SK-N-SH (cell line): ENCODE measurements at regions not wholly inside any gene's neighbourhood (a gene's known extent, or its start where the extent isn't known, plus 50 kb on each side); places are given as distances from the start of the nearest gene placed in this dataset.

Experiments used
- CTCF ChIA-PET: fragments of 300-600, 350-600 bp; formaldehyde crosslinking; extraction: SDS; loops from one replicate; lab custom pipeline; 2021; lab: Yijun Ruan, JAX
- POLR2A ChIA-PET: fragments of 350-600 bp; sonication (Branson Sonifier 250); formaldehyde crosslinking; extraction: SDS; loops from one replicate; lab custom pipeline; 2020; ENCODE audit warnings: antibody characterized with exemption, inconsistent platforms; lab: Yijun Ruan, JAX
- DNase-seq: peaks from one replicate; pipeline ENCODE4 v3.0.0; 2012
- H2AFZ ChIP-seq: fragments of 200-600 bp; sonication (generic); 2 replicates; pipeline ENCODE4 v1.8.1; 2016; ENCODE audit warnings: antibody characterized with exemption, mild to moderate bottlenecking, low read depth
- H3F3A ChIP-seq: fragments of 200-600 bp; sonication (generic); replicated peaks from 2 replicates; pipeline ENCODE3; 2016; ENCODE audit warnings: antibody characterized with exemption, mild to moderate bottlenecking; ENCODE audit not compliant: insufficient read depth
- H3K27ac ChIP-seq, 2 experiments: fragments of 200-500 bp in 1 of 2; fragments of 200-600 bp in 1 of 2; sonication (Bioruptor generic) in 1 of 2; sonication (generic), shearing (Covaris generic) in 1 of 2; 2 replicates each; pipeline versions ENCODE4 v1.5.1 to v1.6.1; 2014 to 2016; ENCODE audit warnings: low read depth in 2 of 2, inconsistent platforms in 1 of 2, low read length in 1 of 2, mild to moderate bottlenecking in 1 of 2, mixed read lengths in 1 of 2
- H3K27me3 ChIP-seq: fragments of 200-600 bp; sonication (generic), shearing (Covaris generic); 2 replicates; pipeline ENCODE4 v1.6.1; 2016; ENCODE audit warnings: mixed run types; ENCODE audit not compliant: insufficient read depth
- H3K36me3 ChIP-seq, 2 experiments: fragments of 200-500 bp in 1 of 2; fragments of 200-600 bp in 1 of 2; sonication (Bioruptor generic) in 1 of 2; sonication (generic) in 1 of 2; replicated peaks in 1 of 2; 2 replicates each; pipeline versions ENCODE3 to v1.5.1; 2014 to 2016; ENCODE audit warnings: low read length in 1 of 2, mild to moderate bottlenecking in 1 of 2; ENCODE audit not compliant: insufficient read depth in 2 of 2, control insufficient read depth in 1 of 2
- H3K4me1 ChIP-seq, 2 experiments: fragments of 200-500 bp in 1 of 2; fragments of 200-600 bp in 1 of 2; sonication (Bioruptor generic) in 1 of 2; sonication (generic), shearing (Covaris generic) in 1 of 2; 2 replicates each; pipeline versions ENCODE4 v1.5.1 to v1.6.1; 2014 to 2016; ENCODE audit warnings: low read depth in 1 of 2, low read length in 1 of 2, mixed run types in 1 of 2; ENCODE audit not compliant: insufficient read depth in 2 of 2, control insufficient read depth in 1 of 2
- H3K4me2 ChIP-seq: fragments of 200-600 bp; sonication (generic), shearing (Covaris generic); 2 replicates; pipeline ENCODE4 v1.6.1; 2017; ENCODE audit warnings: mixed run types
- H3K4me3 ChIP-seq, 2 experiments: fragments of 200-500 bp in 1 of 2; fragments of 200-600 bp in 1 of 2; sonication (Bioruptor generic) in 1 of 2; sonication (generic), shearing (Covaris generic) in 1 of 2; 2 replicates each; pipeline versions ENCODE4 v1.5.1 to v1.8.1; 2014 to 2016; ENCODE audit warnings: low read depth in 2 of 2, inconsistent platforms in 1 of 2, low read length in 1 of 2, mild to moderate bottlenecking in 1 of 2, mixed read lengths in 1 of 2, moderate library complexity in 1 of 2
- H3K79me2 ChIP-seq: fragments of 200-600 bp; sonication (generic); 2 replicates; pipeline ENCODE4 v1.8.1; 2017; ENCODE audit warnings: mild to moderate bottlenecking; ENCODE audit not compliant: insufficient read depth
- H3K9ac ChIP-seq: fragments of 200-600 bp; sonication (generic); 2 replicates; pipeline ENCODE4 v1.6.1; 2017; ENCODE audit warnings: mixed run types
- H3K9me2 ChIP-seq: fragments of 200-600 bp; sonication (generic); 2 replicates; pipeline ENCODE4 v1.6.1; 2017; ENCODE audit warnings: mixed run types
- H3K9me3 ChIP-seq: fragments of 200-600 bp; sonication (generic); 2 replicates; pipeline ENCODE4 v1.6.1; 2017; ENCODE audit warnings: mixed run types, mild to moderate bottlenecking, moderate library complexity
- H4K20me1 ChIP-seq: fragments of 200-600 bp; sonication (generic); 2 replicates; pipeline ENCODE4 v1.6.1; 2017; ENCODE audit warnings: mild to moderate bottlenecking, mixed run types; ENCODE audit not compliant: insufficient read depth
- ELF1 ChIP-seq: IDR thresholded peaks from 2 replicates; pipeline ENCODE4 v1.4.0; 2012
- EP300 ChIP-seq, 2 experiments: IDR thresholded peaks; 2 replicates each; pipeline versions ENCODE4 v1.4.0 to v1.6.1; 2012; ENCODE audit warnings: borderline replicate concordance in 1 of 2, low read depth in 1 of 2, low read length in 1 of 2
- EZH2phosphoT487 ChIP-seq: fragments of 200-600 bp; sonication (generic); IDR thresholded peaks from 2 replicates; pipeline ENCODE4 v1.6.1; 2017; ENCODE audit warnings: low read depth, mixed run types, mild to moderate bottlenecking, antibody characterized with exemption, moderate library complexity, borderline replicate concordance
- FOSL2 ChIP-seq: IDR thresholded peaks from 2 replicates; pipeline ENCODE4 v1.4.0; 2012; ENCODE audit warnings: low read depth, mild to moderate bottlenecking, moderate library complexity, borderline replicate concordance
- FOXM1 ChIP-seq: IDR thresholded peaks from 2 replicates; pipeline ENCODE4 v1.4.0; 2012; ENCODE audit warnings: low read depth, mild to moderate bottlenecking
- GABPA ChIP-seq: IDR thresholded peaks from 2 replicates; pipeline ENCODE4 v1.4.0; 2012; ENCODE audit warnings: low read depth, mild to moderate bottlenecking
- JUND ChIP-seq: IDR thresholded peaks from 2 replicates; pipeline ENCODE4 v1.4.0; 2012
- MXI1 ChIP-seq: IDR thresholded peaks from 2 replicates; pipeline ENCODE4 v1.6.1; 2012; ENCODE audit warnings: mild to moderate bottlenecking, low read depth, low read length, improper control_type of control experiment
- NFIC ChIP-seq: IDR thresholded peaks from 2 replicates; pipeline ENCODE4 v1.4.0; 2012; ENCODE audit warnings: borderline replicate concordance
- NRF1 ChIP-seq: IDR thresholded peaks from 2 replicates; pipeline ENCODE4 v1.6.1; 2012; ENCODE audit warnings: low read depth, mild to moderate bottlenecking, low read length
- RFX5 ChIP-seq: IDR thresholded peaks from 2 replicates; pipeline ENCODE4 v1.6.1; 2012; ENCODE audit warnings: mild to moderate bottlenecking, improper control_type of control experiment, low read length
- RXRA ChIP-seq: IDR thresholded peaks from 2 replicates; pipeline ENCODE4 v1.4.0; 2012; ENCODE audit warnings: low read depth, mild to moderate bottlenecking, borderline replicate concordance
- SIN3A ChIP-seq: IDR thresholded peaks from 2 replicates; pipeline ENCODE4 v1.6.1; 2012; ENCODE audit warnings: low read depth, mild to moderate bottlenecking, low read length, moderate library complexity, borderline replicate concordance
- TEAD4 ChIP-seq: IDR thresholded peaks from 2 replicates; pipeline ENCODE4 v1.4.0; 2012; ENCODE audit warnings: mild to moderate bottlenecking, borderline replicate concordance; ENCODE audit not compliant: insufficient read depth
- YY1 ChIP-seq: IDR thresholded peaks from 2 replicates; pipeline ENCODE4 v1.4.0; 2012; ENCODE audit warnings: low read depth, mild to moderate bottlenecking
- WGBS: methylation state at CpG from one replicate; pipeline ENCODE4 v1.1.6; 2017; ENCODE audit warnings: low lambda C conversion rate; 5-methylcytosine and 5-hydroxymethylcytosine counted together
- TF ChIP-seq, protein P1 (sequence below): IDR thresholded peaks from 2 replicates; pipeline ENCODE4 v1.4.0; 2012; ENCODE audit warnings: low read depth, borderline replicate concordance
- TF ChIP-seq, protein P2 (sequence below): IDR thresholded peaks from 2 replicates; pipeline ENCODE4 v1.4.0; 2012; ENCODE audit warnings: low read depth
- TF ChIP-seq, protein P3 (sequence below): fragments of 150-350 bp; IDR thresholded peaks from 2 replicates; pipeline ENCODE4 v1.6.1; 2016; ENCODE audit warnings: mild to moderate bottlenecking, low read depth, low read length
- TF ChIP-seq, protein P4 (sequence below): IDR thresholded peaks from 2 replicates; pipeline ENCODE4 v1.6.1; 2012; ENCODE audit warnings: mild to moderate bottlenecking, low read depth, low read length, moderate library complexity
- TF ChIP-seq, protein P5 (sequence below): IDR thresholded peaks from 2 replicates; pipeline ENCODE4 v1.4.0; 2012; ENCODE audit warnings: low read depth, borderline replicate concordance

DNA sequence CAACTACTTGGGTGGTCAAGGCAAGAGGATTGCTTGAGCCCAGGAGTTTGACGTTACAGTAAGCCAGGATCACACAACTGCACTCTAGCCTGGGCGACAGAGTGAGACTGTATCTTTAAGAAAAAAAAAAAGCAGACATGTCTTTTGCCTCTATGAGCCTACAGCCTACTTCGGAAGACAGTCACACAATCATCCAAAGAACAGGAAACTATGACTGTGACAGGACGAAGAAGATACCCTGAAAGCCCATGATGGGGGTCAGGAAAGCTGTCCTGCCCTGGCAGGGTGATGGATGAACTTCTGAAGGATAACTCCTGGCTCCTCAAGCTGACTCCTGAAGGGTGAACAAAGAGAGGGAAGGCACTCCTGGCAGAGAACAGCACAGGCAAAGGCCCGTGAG lies 251.7 kb upstream of the SIX2 start (continued):
- TF ChIP-seq, protein P1, sequence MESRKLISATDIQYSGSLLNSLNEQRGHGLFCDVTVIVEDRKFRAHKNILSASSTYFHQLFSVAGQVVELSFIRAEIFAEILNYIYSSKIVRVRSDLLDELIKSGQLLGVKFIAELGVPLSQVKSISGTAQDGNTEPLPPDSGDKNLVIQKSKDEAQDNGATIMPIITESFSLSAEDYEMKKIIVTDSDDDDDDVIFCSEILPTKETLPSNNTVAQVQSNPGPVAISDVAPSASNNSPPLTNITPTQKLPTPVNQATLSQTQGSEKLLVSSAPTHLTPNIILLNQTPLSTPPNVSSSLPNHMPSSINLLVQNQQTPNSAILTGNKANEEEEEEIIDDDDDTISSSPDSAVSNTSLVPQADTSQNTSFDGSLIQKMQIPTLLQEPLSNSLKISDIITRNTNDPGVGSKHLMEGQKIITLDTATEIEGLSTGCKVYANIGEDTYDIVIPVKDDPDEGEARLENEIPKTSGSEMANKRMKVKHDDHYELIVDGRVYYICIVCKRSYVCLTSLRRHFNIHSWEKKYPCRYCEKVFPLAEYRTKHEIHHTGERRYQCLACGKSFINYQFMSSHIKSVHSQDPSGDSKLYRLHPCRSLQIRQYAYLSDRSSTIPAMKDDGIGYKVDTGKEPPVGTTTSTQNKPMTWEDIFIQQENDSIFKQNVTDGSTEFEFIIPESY, result no peak

DNA sequence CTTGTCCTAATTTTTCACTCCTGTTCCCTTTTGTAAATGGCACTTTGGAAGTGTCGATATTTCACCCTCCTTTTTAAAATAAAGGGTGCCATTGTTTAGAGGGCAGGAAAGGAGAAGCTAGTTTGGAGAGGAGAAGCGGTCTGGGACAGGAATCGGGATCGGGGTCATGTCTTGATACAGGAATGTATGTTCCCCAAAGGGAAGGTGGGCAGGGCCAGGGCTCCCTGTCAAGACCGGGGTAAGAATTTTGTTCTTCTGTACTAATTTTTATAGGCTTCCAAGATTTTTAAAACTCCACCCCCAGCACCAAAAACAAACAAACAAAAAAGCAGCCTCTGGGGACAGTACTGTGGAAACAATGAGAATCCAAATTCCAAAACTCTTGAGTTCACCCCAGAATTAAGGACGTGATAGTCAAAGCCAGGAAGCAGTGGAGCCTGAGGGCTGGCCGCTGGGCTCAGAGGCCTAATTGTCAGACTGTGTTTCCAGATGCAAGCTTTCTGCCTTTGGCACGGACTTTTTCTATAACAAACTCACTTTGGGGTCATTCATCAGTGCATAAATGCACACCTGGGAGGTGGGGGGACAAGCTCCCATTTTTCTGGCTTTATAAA lies 250.4 kb upstream of the SIX2 start:
- Histone ChIP-seq H3K4me3 (no peak overlapping the region), H2AFZ (no peak overlapping the region), H3K9ac (no peak overlapping the region), H3F3A (no peaks in the 10 kb centered on the region), H3K4me2 (no peak overlapping the region), H3K79me2 (no peaks in the 10 kb centered on the region), H3K9me3 (no peaks in the 10 kb centered on the region), H3K36me3 (no peaks in the 10 kb centered on the region), H4K20me1 (no peaks in the 10 kb centered on the region), H3K27me3 (no peaks in the 10 kb centered on the region), H3K9me2 (no peaks in the 10 kb centered on the region), H3K27ac (no peak overlapping the region), H3K4me1 (peaks cover 13 to 52% of the 10 kb centered on the region in 2 experiments)
- ChIA-PET CTCF (interaction anchor here (0.7 to 2.1 kb wide), 4 partner anchors 11 to 278 kb away, joined by 3 to 5 read pairs (median 3); no protein-coding TSS in a partner anchor), POLR2A (no interaction called here)
- 87% methylated on average over 8 of the region's 8 CpGs for WGBS
- no peak for DNase-seq
- no peak for TF ChIP-seq TEAD4
- TF ChIP-seq, protein P2, sequence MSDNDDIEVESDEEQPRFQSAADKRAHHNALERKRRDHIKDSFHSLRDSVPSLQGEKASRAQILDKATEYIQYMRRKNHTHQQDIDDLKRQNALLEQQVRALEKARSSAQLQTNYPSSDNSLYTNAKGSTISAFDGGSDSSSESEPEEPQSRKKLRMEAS, result no peak
- no peak for TF ChIP-seq RFX5
- TF ChIP-seq EP300 (IDR thresholded peaks at IDR 0.05; ENCODE audit: borderline replicate concordance in 1 of 2, low read depth in 1 of 2, low read length in 1 of 2), result no peak
- TF ChIP-seq YY1, result no peak
- TF ChIP-seq, protein P3, sequence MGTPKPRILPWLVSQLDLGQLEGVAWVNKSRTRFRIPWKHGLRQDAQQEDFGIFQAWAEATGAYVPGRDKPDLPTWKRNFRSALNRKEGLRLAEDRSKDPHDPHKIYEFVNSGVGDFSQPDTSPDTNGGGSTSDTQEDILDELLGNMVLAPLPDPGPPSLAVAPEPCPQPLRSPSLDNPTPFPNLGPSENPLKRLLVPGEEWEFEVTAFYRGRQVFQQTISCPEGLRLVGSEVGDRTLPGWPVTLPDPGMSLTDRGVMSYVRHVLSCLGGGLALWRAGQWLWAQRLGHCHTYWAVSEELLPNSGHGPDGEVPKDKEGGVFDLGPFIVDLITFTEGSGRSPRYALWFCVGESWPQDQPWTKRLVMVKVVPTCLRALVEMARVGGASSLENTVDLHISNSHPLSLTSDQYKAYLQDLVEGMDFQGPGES, result no peak
- TF ChIP-seq FOXM1, result no peak
- no peak for TF ChIP-seq ELF1
- TF ChIP-seq NRF1, result no peak
- TF ChIP-seq, protein P4, sequence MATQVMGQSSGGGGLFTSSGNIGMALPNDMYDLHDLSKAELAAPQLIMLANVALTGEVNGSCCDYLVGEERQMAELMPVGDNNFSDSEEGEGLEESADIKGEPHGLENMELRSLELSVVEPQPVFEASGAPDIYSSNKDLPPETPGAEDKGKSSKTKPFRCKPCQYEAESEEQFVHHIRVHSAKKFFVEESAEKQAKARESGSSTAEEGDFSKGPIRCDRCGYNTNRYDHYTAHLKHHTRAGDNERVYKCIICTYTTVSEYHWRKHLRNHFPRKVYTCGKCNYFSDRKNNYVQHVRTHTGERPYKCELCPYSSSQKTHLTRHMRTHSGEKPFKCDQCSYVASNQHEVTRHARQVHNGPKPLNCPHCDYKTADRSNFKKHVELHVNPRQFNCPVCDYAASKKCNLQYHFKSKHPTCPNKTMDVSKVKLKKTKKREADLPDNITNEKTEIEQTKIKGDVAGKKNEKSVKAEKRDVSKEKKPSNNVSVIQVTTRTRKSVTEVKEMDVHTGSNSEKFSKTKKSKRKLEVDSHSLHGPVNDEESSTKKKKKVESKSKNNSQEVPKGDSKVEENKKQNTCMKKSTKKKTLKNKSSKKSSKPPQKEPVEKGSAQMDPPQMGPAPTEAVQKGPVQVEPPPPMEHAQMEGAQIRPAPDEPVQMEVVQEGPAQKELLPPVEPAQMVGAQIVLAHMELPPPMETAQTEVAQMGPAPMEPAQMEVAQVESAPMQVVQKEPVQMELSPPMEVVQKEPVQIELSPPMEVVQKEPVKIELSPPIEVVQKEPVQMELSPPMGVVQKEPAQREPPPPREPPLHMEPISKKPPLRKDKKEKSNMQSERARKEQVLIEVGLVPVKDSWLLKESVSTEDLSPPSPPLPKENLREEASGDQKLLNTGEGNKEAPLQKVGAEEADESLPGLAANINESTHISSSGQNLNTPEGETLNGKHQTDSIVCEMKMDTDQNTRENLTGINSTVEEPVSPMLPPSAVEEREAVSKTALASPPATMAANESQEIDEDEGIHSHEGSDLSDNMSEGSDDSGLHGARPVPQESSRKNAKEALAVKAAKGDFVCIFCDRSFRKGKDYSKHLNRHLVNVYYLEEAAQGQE, result no peak
- TF ChIP-seq, protein P1, result no peak
- no peak for TF ChIP-seq RXRA
- TF ChIP-seq EZH2phosphoT487, result no peak
- TF ChIP-seq MXI1, result no peak
- TF ChIP-seq, protein P5, sequence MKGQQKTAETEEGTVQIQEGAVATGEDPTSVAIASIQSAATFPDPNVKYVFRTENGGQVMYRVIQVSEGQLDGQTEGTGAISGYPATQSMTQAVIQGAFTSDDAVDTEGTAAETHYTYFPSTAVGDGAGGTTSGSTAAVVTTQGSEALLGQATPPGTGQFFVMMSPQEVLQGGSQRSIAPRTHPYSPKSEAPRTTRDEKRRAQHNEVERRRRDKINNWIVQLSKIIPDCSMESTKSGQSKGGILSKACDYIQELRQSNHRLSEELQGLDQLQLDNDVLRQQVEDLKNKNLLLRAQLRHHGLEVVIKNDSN, result no peak
- TF ChIP-seq FOSL2, result no peak
- no peak for TF ChIP-seq SIN3A
- TF ChIP-seq JUND, result no peak
- no peak for TF ChIP-seq NFIC
- no peak for TF ChIP-seq GABPA
